ENCODE measurements at regions not wholly inside any gene's neighbourhood (a gene's known extent, or its start where the extent isn't known, plus 50 kb on each side); places are given as distances from the start of the nearest gene placed in this dataset.

DNA sequence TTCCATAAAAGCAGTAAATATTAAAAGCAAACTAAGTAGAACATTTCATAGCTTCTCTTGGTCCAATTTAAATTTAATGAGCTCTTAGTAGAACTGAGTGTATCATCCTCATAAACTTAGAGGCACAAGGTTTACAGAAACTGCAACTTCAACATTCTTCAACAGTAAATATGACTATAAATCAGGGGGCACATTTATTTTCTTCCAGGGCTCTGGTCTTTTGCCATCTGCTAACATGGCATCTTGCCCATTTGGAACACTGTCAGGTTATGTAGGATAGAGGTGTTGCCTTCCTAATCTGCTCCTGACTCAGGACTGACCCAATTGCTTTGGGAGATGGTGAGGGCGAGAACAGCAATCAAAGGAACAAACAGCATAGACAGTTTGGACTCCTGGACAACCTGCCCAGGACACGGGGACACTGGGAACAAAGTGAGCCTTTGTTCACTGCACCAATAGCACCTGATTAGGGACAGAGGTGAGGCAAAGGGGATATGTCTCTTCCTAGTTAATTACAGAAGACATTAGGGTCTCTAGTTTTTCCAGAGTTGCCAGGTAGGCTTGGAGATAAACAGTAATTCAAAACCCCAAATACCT lies 610.2 kb upstream of the ROBO2 start:
- ATAC-seq (no peak), DNase-seq (no peak)
- no peak overlapping the region for H3K4me3 ChIP-seq
- H3K9me3 ChIP-seq, result no peaks in the 10 kb centered on the region
- no peaks in the 10 kb centered on the region for H3K27me3 ChIP-seq
- H3K4me1 ChIP-seq, result no peaks in the 10 kb centered on the region
- no peak overlapping the region for H3K27ac ChIP-seq
- TF ChIP-seq, protein P1, sequence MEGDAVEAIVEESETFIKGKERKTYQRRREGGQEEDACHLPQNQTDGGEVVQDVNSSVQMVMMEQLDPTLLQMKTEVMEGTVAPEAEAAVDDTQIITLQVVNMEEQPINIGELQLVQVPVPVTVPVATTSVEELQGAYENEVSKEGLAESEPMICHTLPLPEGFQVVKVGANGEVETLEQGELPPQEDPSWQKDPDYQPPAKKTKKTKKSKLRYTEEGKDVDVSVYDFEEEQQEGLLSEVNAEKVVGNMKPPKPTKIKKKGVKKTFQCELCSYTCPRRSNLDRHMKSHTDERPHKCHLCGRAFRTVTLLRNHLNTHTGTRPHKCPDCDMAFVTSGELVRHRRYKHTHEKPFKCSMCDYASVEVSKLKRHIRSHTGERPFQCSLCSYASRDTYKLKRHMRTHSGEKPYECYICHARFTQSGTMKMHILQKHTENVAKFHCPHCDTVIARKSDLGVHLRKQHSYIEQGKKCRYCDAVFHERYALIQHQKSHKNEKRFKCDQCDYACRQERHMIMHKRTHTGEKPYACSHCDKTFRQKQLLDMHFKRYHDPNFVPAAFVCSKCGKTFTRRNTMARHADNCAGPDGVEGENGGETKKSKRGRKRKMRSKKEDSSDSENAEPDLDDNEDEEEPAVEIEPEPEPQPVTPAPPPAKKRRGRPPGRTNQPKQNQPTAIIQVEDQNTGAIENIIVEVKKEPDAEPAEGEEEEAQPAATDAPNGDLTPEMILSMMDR (IDR thresholded peaks at IDR 0.05 in 4 of 5, conservative IDR thresholded peaks at IDR 0.05 in 1 of 5), result no peak
- no peak for TF ChIP-seq POLR2A (IDR thresholded peaks at IDR 0.05)
- no peaks in the 10 kb centered on the region for H3K36me3 ChIP-seq
- intact Hi-C loops (cut with DNase I; ENCODE audit: low total_unique reads) (no loop called here), in situ Hi-C loops (cut with MboI; ENCODE audit: low sequenced_read_pairs in 4 of 4) (no loop called here)

- H3K4me3 ChIP-seq, result no peak overlapping the region
- H3K36me3 ChIP-seq, result no peaks in the 10 kb centered on the region
- no peaks in the 10 kb centered on the region for H3K27me3 ChIP-seq
- intact Hi-C loops (cut with DNase I; ENCODE audit: low total_unique reads), result no loop called here
- no peak for TF ChIP-seq POLR2A (IDR thresholded peaks at IDR 0.05)
- TF ChIP-seq, protein P1 (IDR thresholded peaks at IDR 0.05 in 4 of 5, conservative IDR thresholded peaks at IDR 0.05 in 1 of 5), result no peak
- in situ Hi-C loops (cut with MboI; ENCODE audit: low sequenced_read_pairs in 4 of 4), result no loop called here
- no peaks in the 10 kb centered on the region for H3K4me1 ChIP-seq
- ATAC-seq, result no peak
- H3K9me3 ChIP-seq, result no peaks in the 10 kb centered on the region
- H3K27ac ChIP-seq, result no peak overlapping the region
- no peak for DNase-seq
These were observed 607.5 kb upstream of the ROBO2 start for GRCh38 chr3:76432396-76432795.

DNA sequence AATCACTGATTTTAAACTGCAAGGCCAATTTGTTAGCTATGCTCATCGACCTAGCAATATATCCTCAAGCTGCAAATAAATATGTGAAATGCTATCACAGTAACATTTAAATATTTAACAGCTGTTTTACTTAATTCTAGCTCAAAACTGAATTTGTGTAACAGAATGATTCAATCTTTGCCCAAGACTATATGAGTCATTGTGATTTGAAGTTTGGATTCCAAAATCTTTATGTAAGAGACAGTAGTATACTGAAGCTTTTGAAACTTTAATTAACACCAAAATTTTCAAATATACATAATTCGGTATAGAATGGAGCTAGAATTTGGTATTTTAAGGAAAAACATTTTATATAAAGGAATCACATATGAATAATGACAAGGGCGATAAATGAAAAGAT lies 603.0 kb upstream of the ROBO2 start:
- DNase-seq (no peak), ATAC-seq (no peak)
- Histone ChIP-seq H3K27ac (no peak overlapping the region), H3K9me3 (no peaks in the 10 kb centered on the region), H3K36me3 (no peaks in the 10 kb centered on the region), H3K4me3 (no peak overlapping the region), H3K27me3 (no peaks in the 10 kb centered on the region), H3K4me1 (no peaks in the 10 kb centered on the region)
- intact Hi-C loops (cut with DNase I; ENCODE audit: low total_unique reads) (no loop called here), in situ Hi-C loops (cut with MboI; ENCODE audit: low sequenced_read_pairs in 4 of 4) (no loop called here)
- TF ChIP-seq, protein P1 (IDR thresholded peaks at IDR 0.05 in 4 of 5, conservative IDR thresholded peaks at IDR 0.05 in 1 of 5), result no peak
- TF ChIP-seq POLR2A (IDR thresholded peaks at IDR 0.05), result no peak

GRCh38 chr3:76438971-76439370 lies 600.9 kb upstream of the ROBO2 start:
- intact Hi-C loops (cut with DNase I; ENCODE audit: low total_unique reads) (no loop called here), in situ Hi-C loops (cut with MboI; ENCODE audit: low sequenced_read_pairs in 4 of 4) (no loop called here)
- DNase-seq (no peak), ATAC-seq (no peak)
- Histone ChIP-seq H3K4me3 (no peak overlapping the region), H3K36me3 (no peaks in the 10 kb centered on the region), H3K27me3 (no peaks in the 10 kb centered on the region), H3K27ac (no peak overlapping the region), H3K9me3 (no peaks in the 10 kb centered on the region), H3K4me1 (no peaks in the 10 kb centered on the region)
- TF ChIP-seq, protein P1 (IDR thresholded peaks at IDR 0.05 in 4 of 5, conservative IDR thresholded peaks at IDR 0.05 in 1 of 5), result no peak
- TF ChIP-seq POLR2A (IDR thresholded peaks at IDR 0.05), result no peak

DNA sequence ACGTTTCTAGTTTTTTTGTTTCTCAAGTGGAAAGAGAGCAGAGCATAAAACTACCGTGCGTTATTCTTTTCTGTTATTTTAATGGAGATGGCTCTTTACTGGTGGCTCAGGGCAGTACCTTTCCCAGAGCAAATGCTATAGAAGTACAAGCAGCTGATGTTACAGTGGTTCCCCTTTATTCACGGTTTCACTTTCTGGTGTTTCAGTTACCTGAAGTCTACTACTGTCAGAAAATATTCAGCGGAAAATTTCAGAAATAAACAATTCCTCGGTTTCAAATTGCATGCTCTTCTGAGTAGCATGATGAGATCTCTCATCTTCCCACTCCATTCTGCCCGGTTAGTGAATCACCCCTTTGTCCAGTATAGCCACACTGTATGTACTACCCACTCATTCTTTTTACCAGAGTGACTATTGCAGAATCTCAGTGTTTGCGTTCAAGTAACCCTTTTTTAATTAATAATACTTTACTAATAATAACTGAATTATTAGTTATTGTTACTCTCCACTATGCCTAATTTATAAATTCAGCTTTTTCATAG lies 597.5 kb upstream of the ROBO2 start:
- ATAC-seq, result no peak
- in situ Hi-C loops (cut with MboI; ENCODE audit: low sequenced_read_pairs in 4 of 4) (no loop called here), intact Hi-C loops (cut with DNase I; ENCODE audit: low total_unique reads) (no loop called here)

More for the DNA sequence above, 597.5 kb upstream of the ROBO2 start:
- H3K27me3 ChIP-seq, result no peaks in the 10 kb centered on the region
- H3K36me3 ChIP-seq, result no peaks in the 10 kb centered on the region
- H3K27ac ChIP-seq, result no peak overlapping the region
- DNase-seq, result no peak
- TF ChIP-seq, protein P1 (IDR thresholded peaks at IDR 0.05 in 4 of 5, conservative IDR thresholded peaks at IDR 0.05 in 1 of 5), result no peak
- TF ChIP-seq POLR2A (IDR thresholded peaks at IDR 0.05), result no peak
- H3K4me3 ChIP-seq, result no peak overlapping the region
- H3K9me3 ChIP-seq, result no peaks in the 10 kb centered on the region
- no peaks in the 10 kb centered on the region for H3K4me1 ChIP-seq
